Neural cell (in vitro differentiated cells): ENCODE measurements at regions not wholly inside any gene's neighbourhood (a gene's known extent, or its start where the extent isn't known, plus 50 kb on each side); places are given as distances from the start of the nearest gene placed in this dataset.

Experiments used
- EZH2 ChIP-seq: fragments of 200-600, 300-800 bp; shearing (Covaris generic), sonication (generic); IDR thresholded peaks from 2 replicates; pipeline ENCODE4 v1.6.1; 2014; ENCODE audit warnings: antibody characterized with exemption, low read length, borderline replicate concordance, mild to moderate bottlenecking; ENCODE audit not compliant: insufficient read depth, poor library complexity, severe bottlenecking
- POLR2AphosphoS5 ChIP-seq: IDR thresholded peaks from 2 replicates; pipeline ENCODE4 v1.6.1; 2012
- RAD21 ChIP-seq: fragments of 450-650 bp; conservative IDR thresholded peaks from 2 replicates; pipeline ENCODE4 v1.6.1; 2014; ENCODE audit warnings: antibody characterized with exemption, mild to moderate bottlenecking, moderate library complexity
- TF ChIP-seq, protein P1 (sequence below): fragments of 450-650 bp; IDR thresholded peaks from 2 replicates; pipeline ENCODE4 v1.5.1; 2014; ENCODE audit warnings: antibody characterized with exemption, mild to moderate bottlenecking, moderate library complexity; ENCODE audit not compliant: poor library complexity, severe bottlenecking
- TF ChIP-seq, protein P2 (sequence below): IDR thresholded peaks from 2 replicates; pipeline ENCODE4 v1.6.1; 2012; ENCODE audit warnings: borderline replicate concordance

DNA sequence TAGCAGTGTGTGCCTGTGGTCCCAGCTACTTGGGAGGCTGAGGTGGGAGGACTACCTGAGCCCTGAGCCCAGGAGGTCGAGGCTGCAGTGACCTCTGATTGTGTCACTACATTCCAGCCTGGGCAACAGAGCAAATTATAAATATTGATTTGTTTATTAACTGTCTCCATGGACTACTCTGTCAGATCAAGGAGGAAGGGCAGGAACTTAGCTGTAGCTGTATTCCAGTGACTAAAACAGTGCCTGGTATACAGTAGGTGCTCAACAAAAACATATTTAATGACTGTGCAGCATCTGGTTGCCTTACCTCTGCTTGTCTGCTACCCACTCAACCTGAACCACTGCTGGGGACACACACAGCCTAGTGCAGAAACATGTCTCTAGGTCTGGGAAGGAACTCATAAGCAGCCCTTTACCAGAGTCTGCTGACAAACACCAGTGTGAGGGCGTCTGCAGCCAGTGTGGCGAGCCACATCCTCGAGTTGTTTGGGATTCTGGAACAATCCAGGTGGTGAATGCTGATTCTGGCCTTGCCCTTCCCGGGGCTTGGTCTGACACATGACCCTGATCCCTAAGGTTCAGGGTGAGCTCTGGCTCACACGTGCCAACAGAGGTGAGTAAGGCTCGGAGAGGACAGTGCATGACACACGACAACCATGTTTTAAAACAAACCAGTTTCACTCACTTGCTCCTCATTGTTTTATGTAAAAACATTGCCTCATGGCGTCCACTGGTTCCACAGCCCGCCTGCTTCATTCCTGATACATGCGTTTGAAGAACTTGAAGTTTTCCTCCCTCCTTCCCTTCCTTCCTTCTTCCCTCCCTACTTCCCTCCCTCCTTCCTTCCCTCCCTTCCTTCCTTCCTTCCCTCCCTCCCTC, 117.9 kb upstream of the ZNF217 start:
- TF ChIP-seq POLR2AphosphoS5 (no peak), EZH2 (no peak), RAD21 (no peak)
- TF ChIP-seq, protein P1, sequence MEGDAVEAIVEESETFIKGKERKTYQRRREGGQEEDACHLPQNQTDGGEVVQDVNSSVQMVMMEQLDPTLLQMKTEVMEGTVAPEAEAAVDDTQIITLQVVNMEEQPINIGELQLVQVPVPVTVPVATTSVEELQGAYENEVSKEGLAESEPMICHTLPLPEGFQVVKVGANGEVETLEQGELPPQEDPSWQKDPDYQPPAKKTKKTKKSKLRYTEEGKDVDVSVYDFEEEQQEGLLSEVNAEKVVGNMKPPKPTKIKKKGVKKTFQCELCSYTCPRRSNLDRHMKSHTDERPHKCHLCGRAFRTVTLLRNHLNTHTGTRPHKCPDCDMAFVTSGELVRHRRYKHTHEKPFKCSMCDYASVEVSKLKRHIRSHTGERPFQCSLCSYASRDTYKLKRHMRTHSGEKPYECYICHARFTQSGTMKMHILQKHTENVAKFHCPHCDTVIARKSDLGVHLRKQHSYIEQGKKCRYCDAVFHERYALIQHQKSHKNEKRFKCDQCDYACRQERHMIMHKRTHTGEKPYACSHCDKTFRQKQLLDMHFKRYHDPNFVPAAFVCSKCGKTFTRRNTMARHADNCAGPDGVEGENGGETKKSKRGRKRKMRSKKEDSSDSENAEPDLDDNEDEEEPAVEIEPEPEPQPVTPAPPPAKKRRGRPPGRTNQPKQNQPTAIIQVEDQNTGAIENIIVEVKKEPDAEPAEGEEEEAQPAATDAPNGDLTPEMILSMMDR, result no peak
- TF ChIP-seq, protein P2, sequence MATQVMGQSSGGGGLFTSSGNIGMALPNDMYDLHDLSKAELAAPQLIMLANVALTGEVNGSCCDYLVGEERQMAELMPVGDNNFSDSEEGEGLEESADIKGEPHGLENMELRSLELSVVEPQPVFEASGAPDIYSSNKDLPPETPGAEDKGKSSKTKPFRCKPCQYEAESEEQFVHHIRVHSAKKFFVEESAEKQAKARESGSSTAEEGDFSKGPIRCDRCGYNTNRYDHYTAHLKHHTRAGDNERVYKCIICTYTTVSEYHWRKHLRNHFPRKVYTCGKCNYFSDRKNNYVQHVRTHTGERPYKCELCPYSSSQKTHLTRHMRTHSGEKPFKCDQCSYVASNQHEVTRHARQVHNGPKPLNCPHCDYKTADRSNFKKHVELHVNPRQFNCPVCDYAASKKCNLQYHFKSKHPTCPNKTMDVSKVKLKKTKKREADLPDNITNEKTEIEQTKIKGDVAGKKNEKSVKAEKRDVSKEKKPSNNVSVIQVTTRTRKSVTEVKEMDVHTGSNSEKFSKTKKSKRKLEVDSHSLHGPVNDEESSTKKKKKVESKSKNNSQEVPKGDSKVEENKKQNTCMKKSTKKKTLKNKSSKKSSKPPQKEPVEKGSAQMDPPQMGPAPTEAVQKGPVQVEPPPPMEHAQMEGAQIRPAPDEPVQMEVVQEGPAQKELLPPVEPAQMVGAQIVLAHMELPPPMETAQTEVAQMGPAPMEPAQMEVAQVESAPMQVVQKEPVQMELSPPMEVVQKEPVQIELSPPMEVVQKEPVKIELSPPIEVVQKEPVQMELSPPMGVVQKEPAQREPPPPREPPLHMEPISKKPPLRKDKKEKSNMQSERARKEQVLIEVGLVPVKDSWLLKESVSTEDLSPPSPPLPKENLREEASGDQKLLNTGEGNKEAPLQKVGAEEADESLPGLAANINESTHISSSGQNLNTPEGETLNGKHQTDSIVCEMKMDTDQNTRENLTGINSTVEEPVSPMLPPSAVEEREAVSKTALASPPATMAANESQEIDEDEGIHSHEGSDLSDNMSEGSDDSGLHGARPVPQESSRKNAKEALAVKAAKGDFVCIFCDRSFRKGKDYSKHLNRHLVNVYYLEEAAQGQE, result no peak
